ENCODE measurements at regions not wholly inside any gene's neighbourhood (a gene's known extent, or its start where the extent isn't known, plus 50 kb on each side); places are given as distances from the start of the nearest gene placed in this dataset.

GRCh38 chr3:25173606-25174005 is 254.5 kb upstream of the RARB start:
- no peak for TF ChIP-seq POLR2A (IDR thresholded peaks at IDR 0.05)
- no peak for TF ChIP-seq CTCF (IDR thresholded peaks at IDR 0.05)
